ENCODE measurements at regions not wholly inside any gene's neighbourhood (a gene's known extent, or its start where the extent isn't known, plus 50 kb on each side); places are given as distances from the start of the nearest gene placed in this dataset.

DNA sequence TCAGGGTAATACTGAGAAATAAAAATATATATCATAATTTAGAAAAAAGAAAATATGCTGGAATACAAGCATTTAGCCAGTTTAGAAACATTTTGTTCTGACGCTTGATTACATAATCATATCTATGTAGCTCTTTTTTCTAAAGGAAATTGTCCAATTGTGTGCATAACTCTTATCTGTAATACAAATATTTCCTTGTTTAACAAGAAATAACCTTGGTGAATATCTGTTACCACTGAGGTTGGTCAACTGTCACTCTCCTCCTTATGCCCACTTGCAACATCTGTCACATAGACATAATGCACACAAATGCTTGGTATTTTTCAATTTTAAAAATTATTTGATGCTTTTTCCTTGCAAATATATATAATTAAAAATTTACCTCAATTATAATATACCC lies 609.7 kb downstream of the TLL1 start:
- ATAC-seq (replicated peaks in 6 of 8): no peak
- 11 to 100% (median 79%) methylated on average over 1 of the region's 1 CpG; no CpG with 5 or more reads in 2 of the 10 experiments for WGBS, 10 experiments

GRCh38 chr4:166491635-166492034 lies 618.6 kb downstream of the TLL1 start:
- Histone ChIP-seq H3K27ac (no peak overlapping the region), H3K4me1 (replicated peaks in 1 of 2) (no peaks in the 10 kb centered on the region), H3K4me3 (no peak overlapping the region)
- in situ Hi-C loops (cut with MboI; ENCODE audit: low pct_unique_long_range_greater_than_20kb in 2 of 9, low sequenced_read_pairs in 9 of 9, unreplicated experiment in 9 of 9): no loop called here
- WGBS, 10 experiments: 0 to 100% (median 30%) methylated on average over 1 of the region's 1 CpG; no CpG with 5 or more reads in 2 of the 10 experiments
- ATAC-seq (replicated peaks in 6 of 8): no peak

More for the DNA sequence above, 609.7 kb downstream of the TLL1 start:
- H3K4me1 ChIP-seq (replicated peaks in 1 of 2): peaks cover 0 to 2% of the 10 kb centered on the region in 2 donors
- in situ Hi-C loops (cut with MboI; ENCODE audit: low pct_unique_long_range_greater_than_20kb in 2 of 9, low sequenced_read_pairs in 9 of 9, unreplicated experiment in 9 of 9): no loop called here
- no peak overlapping the region for H3K27ac ChIP-seq
- H3K4me3 ChIP-seq: no peak overlapping the region

DNA sequence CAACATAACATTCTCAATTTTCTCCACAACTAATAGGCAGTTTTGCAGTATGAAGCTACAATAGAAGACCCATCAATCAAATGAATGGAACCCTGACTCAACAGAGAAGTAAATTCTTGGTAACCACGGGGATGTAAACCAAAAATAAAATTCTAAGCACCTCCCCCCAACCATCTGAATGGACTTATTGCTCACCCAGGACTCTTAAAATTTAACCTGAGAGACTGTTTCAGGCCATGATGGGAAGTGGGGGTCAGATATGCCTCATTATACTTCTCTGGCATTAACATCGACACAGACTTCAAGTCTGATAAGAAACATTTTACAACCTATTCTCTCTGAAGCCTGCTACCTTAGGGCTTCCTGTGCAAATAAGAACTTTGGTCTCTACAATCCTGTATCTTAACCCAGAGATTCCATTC lies 620.9 kb downstream of the TLL1 start:
- WGBS, 10 experiments: 0 to 86% (median 43%) methylated on average over 1 to 2 of the region's 2 CpGs; no CpG with 5 or more reads in 6 of the 10 experiments
- no peak overlapping the region for H3K27ac ChIP-seq
- no peak overlapping the region for H3K4me3 ChIP-seq
- in situ Hi-C loops (cut with MboI; ENCODE audit: low pct_unique_long_range_greater_than_20kb in 2 of 9, low sequenced_read_pairs in 9 of 9, unreplicated experiment in 9 of 9): no loop called here
- no peaks in the 10 kb centered on the region for H3K4me1 ChIP-seq (replicated peaks in 1 of 2)
- no peak for ATAC-seq (replicated peaks in 6 of 8)

- H3K27ac ChIP-seq: no peak overlapping the region
- peak in 1 of 8 experiments; percentile 52 for ATAC-seq (replicated peaks in 6 of 8)
- no peak overlapping the region for H3K4me3 ChIP-seq
- no peaks in the 10 kb centered on the region for H3K4me1 ChIP-seq (replicated peaks in 1 of 2)
- 26 to 100% (median 79%) methylated on average over 1 to 3 of the region's 3 CpGs for WGBS, 10 experiments
- in situ Hi-C loops (cut with MboI; ENCODE audit: low pct_unique_long_range_greater_than_20kb in 2 of 9, low sequenced_read_pairs in 9 of 9, unreplicated experiment in 9 of 9): no loop called here
These were observed 625.5 kb downstream of the TLL1 start for GRCh38 chr4:166498546-166498945.

DNA sequence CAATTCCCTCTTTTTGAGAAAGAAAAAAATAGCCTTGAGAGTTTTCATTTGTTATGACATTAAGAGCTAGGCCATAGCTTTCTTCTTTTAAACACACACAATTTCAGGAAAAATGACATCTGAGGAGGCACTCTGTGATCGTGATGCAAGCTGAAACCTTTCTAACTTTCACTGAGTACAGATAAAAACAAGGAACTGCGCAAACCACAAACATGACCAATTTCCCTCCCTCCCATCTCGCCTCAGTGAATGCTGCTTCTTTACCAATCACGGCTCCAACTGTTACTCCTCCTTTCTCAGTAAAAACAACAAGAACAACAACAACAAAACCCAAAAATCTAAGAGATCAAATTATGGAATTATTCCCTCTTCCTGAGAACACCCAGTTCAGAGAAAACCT lies 626.8 kb downstream of the TLL1 start:
- H3K4me3 ChIP-seq: no peak overlapping the region
- no peak for ATAC-seq (replicated peaks in 6 of 8)
- in situ Hi-C loops (cut with MboI; ENCODE audit: low pct_unique_long_range_greater_than_20kb in 2 of 9, low sequenced_read_pairs in 9 of 9, unreplicated experiment in 9 of 9): no loop called here
- WGBS, 10 experiments: 3 to 100% (median 41%) methylated on average over 1 to 4 of the region's 4 CpGs; no CpG with 5 or more reads in 2 of the 10 experiments
- H3K27ac ChIP-seq: no peak overlapping the region
- no peaks in the 10 kb centered on the region for H3K4me1 ChIP-seq (replicated peaks in 1 of 2)

DNA sequence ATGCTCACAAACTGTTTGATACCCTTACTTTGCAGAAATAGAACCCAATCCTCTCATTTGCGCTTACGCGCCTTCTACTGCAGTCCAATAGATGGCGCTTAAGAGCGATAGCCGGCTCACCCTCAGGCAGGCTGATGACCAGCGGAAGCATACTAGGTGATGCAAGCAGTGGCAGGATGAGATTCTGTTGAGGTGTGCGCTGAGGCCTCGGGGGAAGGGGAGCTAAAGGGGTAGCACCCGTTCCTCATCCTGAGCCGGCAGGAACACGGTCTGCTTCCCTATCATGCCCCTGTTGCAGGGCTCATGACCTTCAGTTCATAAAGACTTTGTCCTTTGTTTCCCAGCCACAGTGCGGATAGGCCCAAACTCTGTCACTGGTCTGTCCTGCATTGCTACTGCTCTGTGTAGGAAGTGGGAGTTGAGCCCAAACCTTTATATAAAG lies 628.9 kb downstream of the TLL1 start:
- ATAC-seq (replicated peaks in 6 of 8): peak in 4 of 8 experiments; percentile 32 to 81 (median 47)
- in situ Hi-C loops (cut with MboI; ENCODE audit: low pct_unique_long_range_greater_than_20kb in 2 of 9, low sequenced_read_pairs in 9 of 9, unreplicated experiment in 9 of 9): no loop called here
- Histone ChIP-seq H3K27ac (no peak overlapping the region), H3K4me1 (replicated peaks in 1 of 2) (no peaks in the 10 kb centered on the region), H3K4me3 (no peak overlapping the region)
- WGBS, 10 experiments: 3 to 100% (median 40%) methylated on average over 1 to 6 of the region's 13 CpGs; no CpG with 5 or more reads in 3 of the 10 experiments

GRCh38 chr4:166502660-166503059 lies 629.6 kb downstream of the TLL1 start:
- 0 to 94% (median 10%) methylated on average over 1 to 2 of the region's 9 CpGs; no CpG with 5 or more reads in 6 of the 10 experiments for WGBS, 10 experiments
- Histone ChIP-seq H3K27ac (no peak overlapping the region), H3K4me3 (no peak overlapping the region), H3K4me1 (replicated peaks in 1 of 2) (no peaks in the 10 kb centered on the region)
- in situ Hi-C loops (cut with MboI; ENCODE audit: low pct_unique_long_range_greater_than_20kb in 2 of 9, low sequenced_read_pairs in 9 of 9, unreplicated experiment in 9 of 9): no loop called here
- no peak for ATAC-seq (replicated peaks in 6 of 8)

DNA sequence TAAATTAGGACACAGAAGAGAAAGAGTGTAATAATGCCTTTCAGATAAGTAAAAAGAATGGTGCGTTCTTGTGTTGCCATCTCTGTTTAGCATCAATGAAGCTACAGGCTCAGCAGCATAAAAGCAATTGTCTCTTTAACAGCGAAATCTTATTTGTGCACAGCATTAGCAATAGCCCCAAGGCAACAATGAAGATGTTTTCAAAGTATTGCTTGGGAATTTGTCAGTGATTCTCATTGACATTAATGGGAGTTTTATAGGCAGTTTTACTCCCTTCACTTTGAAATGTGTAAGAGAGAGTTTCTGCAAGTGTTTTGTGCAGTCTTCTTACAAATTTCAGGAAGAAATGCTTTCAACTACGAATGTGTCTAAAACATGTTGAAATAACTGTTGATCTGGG lies 633.0 kb downstream of the TLL1 start:
- Histone ChIP-seq H3K27ac (no peak overlapping the region), H3K4me1 (replicated peaks in 1 of 2) (no peaks in the 10 kb centered on the region), H3K4me3 (no peak overlapping the region)
- in situ Hi-C loops (cut with MboI; ENCODE audit: low pct_unique_long_range_greater_than_20kb in 2 of 9, low sequenced_read_pairs in 9 of 9, unreplicated experiment in 9 of 9): no loop called here
- ATAC-seq (replicated peaks in 6 of 8): peak in 1 of 8 experiments; percentile 15
- 0 to 88% (median 54%) methylated on average over 1 to 3 of the region's 3 CpGs for WGBS, 10 experiments

DNA sequence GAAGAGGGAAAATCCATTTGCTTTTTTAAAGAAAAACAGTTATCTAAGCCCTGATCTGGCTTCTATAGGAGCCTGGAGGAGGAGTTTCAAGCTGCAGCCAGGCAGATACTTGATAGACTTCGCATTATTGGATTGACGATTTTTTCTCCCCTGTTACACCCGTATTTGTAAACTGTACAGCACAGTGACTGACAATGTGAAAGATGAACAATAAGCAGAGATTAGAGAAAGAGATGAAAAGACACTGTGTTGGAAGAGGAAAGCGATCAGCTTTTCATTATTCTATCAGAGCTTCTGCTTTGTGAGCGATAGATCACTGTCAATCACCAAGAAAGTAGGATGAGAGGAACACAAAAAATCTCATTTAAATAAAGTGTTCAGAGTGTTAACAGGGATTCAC lies 639.2 kb downstream of the TLL1 start:
- Histone ChIP-seq H3K4me3 (no peak overlapping the region), H3K4me1 (replicated peaks in 1 of 2) (no peaks in the 10 kb centered on the region), H3K27ac (no peak overlapping the region)
- 2 to 100% (median 77%) methylated on average over 1 to 5 of the region's 5 CpGs; no CpG with 5 or more reads in 2 of the 10 experiments for WGBS, 10 experiments
- ATAC-seq (replicated peaks in 6 of 8): no peak
- in situ Hi-C loops (cut with MboI; ENCODE audit: low pct_unique_long_range_greater_than_20kb in 2 of 9, low sequenced_read_pairs in 9 of 9, unreplicated experiment in 9 of 9): no loop called here

DNA sequence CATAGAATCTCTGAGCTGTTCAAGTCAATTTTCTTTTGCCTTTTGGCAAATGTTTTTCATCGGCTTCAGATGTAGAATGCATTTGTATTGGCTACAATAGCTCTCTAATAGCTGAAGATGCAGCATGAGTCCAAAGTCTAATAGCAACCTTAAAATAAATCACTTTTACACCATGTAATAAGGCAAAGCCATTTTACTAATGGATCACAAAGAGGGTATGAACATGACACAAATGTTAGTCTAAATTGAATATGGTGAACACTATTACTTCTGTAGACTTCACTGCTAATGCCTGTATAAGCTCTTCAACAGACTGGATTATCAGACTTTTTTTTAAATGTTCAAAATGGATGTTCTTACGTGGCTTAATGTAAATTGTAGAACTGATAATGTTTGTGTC lies 645.3 kb downstream of the TLL1 start:
- peak in 5 of 8 experiments; percentile 70 to 89 (median 81) for ATAC-seq (replicated peaks in 6 of 8)
- no peak overlapping the region for H3K4me3 ChIP-seq
- 13 to 84% (median 53%) methylated on average over 2 of the region's 2 CpGs; no CpG with 5 or more reads in 2 of the 10 experiments for WGBS, 10 experiments
- no peak overlapping the region for H3K27ac ChIP-seq
- peaks cover 10 to 15% of the 10 kb centered on the region in 2 donors for H3K4me1 ChIP-seq (replicated peaks in 1 of 2)
- in situ Hi-C loops (cut with MboI; ENCODE audit: low pct_unique_long_range_greater_than_20kb in 2 of 9, low sequenced_read_pairs in 9 of 9, unreplicated experiment in 9 of 9): no loop called here

DNA sequence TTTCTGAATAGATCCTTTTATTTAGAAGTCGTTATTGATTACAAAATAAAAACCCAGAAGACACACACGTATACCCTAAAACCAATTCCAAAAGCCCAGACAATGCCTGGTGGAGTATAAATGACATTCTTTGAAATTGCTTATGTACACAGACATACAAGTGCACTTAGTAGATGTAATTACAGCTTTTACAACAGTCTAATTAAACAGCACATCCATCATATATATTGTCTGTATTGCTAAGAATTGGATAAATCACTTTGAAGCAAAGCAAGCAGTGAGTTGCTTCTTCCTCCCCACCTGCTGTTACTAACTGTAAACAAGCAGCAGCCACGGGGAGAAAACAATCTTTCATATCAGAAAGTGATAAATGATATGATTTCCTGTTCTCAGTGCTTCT lies 645.7 kb downstream of the TLL1 start:
- Histone ChIP-seq H3K4me3 (no peak overlapping the region), H3K27ac (no peak overlapping the region), H3K4me1 (replicated peaks in 1 of 2) (peaks cover 10 to 15% of the 10 kb centered on the region in 2 donors)
- in situ Hi-C loops (cut with MboI; ENCODE audit: low pct_unique_long_range_greater_than_20kb in 2 of 9, low sequenced_read_pairs in 9 of 9, unreplicated experiment in 9 of 9): no loop called here
- peak in 5 of 8 experiments; percentile 64 to 89 (median 83) for ATAC-seq (replicated peaks in 6 of 8)
- 0 to 100% (median 29%) methylated on average over 1 to 3 of the region's 3 CpGs for WGBS, 10 experiments

GRCh38 chr4:166519774-166520173 lies 646.7 kb downstream of the TLL1 start:
- Histone ChIP-seq H3K27ac (no peak overlapping the region), H3K4me3 (no peak overlapping the region), H3K4me1 (replicated peaks in 1 of 2) (peaks cover 10 to 15% of the 10 kb centered on the region in 2 donors)
- in situ Hi-C loops (cut with MboI; ENCODE audit: low pct_unique_long_range_greater_than_20kb in 2 of 9, low sequenced_read_pairs in 9 of 9, unreplicated experiment in 9 of 9): no loop called here
- 26 to 69% (median 47%) methylated on average over 3 to 5 of the region's 5 CpGs; no CpG with 5 or more reads in 1 of the 10 experiments for WGBS, 10 experiments
- ATAC-seq (replicated peaks in 6 of 8): peak in 1 of 8 experiments; percentile 79

GRCh38 chr4:166527500-166527899 lies 654.5 kb downstream of the TLL1 start:
- in situ Hi-C loops (cut with MboI; ENCODE audit: low pct_unique_long_range_greater_than_20kb in 2 of 9, low sequenced_read_pairs in 9 of 9, unreplicated experiment in 9 of 9): no loop called here

DNA sequence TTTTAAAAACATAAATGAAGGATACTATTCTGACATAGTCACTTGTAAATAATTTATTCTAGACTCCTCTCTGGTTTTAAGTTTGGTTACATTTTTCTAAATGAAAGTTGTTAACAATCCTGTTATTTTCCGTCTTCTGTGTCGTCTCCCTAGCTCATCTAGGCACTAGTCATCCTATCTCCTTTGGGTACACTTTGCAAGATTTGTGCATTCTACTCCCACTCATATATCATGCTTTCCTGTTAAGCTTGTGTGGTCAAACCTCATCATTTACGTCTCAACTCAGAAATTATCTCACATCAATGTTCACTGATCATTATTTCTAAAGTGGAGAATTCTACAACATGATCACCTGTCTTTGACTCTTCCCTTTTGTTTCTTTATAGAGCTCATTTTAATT lies 658.7 kb downstream of the TLL1 start:
- WGBS, 10 experiments: 0 to 78% (median 38%) methylated on average over 1 to 3 of the region's 3 CpGs
- H3K4me1 ChIP-seq (replicated peaks in 1 of 2): peaks cover 0 to 12% of the 10 kb centered on the region in 2 donors
- H3K4me3 ChIP-seq: no peak overlapping the region
- peak in 3 of 8 experiments; percentile 87 to 95 (median 90) for ATAC-seq (replicated peaks in 6 of 8)
- in situ Hi-C loops (cut with MboI; ENCODE audit: low pct_unique_long_range_greater_than_20kb in 2 of 9, low sequenced_read_pairs in 9 of 9, unreplicated experiment in 9 of 9): no loop called here
- H3K27ac ChIP-seq: no peak overlapping the region

More at GRCh38 chr4:166527500-166527899, 654.5 kb downstream of the TLL1 start:
- no peak for ATAC-seq (replicated peaks in 6 of 8)
- WGBS, 10 experiments: 5 to 76% (median 45%) methylated on average over 1 to 3 of the region's 3 CpGs; no CpG with 5 or more reads in 4 of the 10 experiments
- no peak overlapping the region for H3K27ac ChIP-seq
- H3K4me3 ChIP-seq: no peak overlapping the region
- H3K4me1 ChIP-seq (replicated peaks in 1 of 2): peaks cover 0 to 9% of the 10 kb centered on the region in 2 donors
